H9 (cell line): ENCODE measurements at regions not wholly inside any gene's neighbourhood (a gene's known extent, or its start where the extent isn't known, plus 50 kb on each side); places are given as distances from the start of the nearest gene placed in this dataset.

Source experiments
- DNase-seq: peaks from one replicate; pipeline ENCODE4 v3.0.0-alpha.2; 2017
- H2AFZ ChIP-seq: one replicate; pipeline ENCODE4 v1.6.1; 2013; ENCODE audit warnings: mild to moderate bottlenecking, low read length, control low read depth, moderate library complexity
- H2AK5ac ChIP-seq: 2 replicates; pipeline ENCODE4 v1.6.1; 2013; ENCODE audit warnings: low read length, control low read depth, mixed read lengths; ENCODE audit not compliant: insufficient read length
- H2BK120ac ChIP-seq: one replicate; pipeline ENCODE4 v1.6.1; 2013; ENCODE audit warnings: low read depth, mild to moderate bottlenecking, low read length, control low read depth, inconsistent platforms; ENCODE audit not compliant: poor library complexity, severe bottlenecking
- H2BK12ac ChIP-seq: 2 replicates; pipeline ENCODE4 v1.6.1; 2013; ENCODE audit warnings: low read length, control low read depth, mixed read lengths, low read depth; ENCODE audit not compliant: insufficient read length
- H2BK15ac ChIP-seq: 2 replicates; pipeline ENCODE4 v1.6.1; 2013; ENCODE audit warnings: low read depth, low read length, control low read depth
- H2BK20ac ChIP-seq: one replicate; pipeline ENCODE4 v1.6.1; 2013; ENCODE audit warnings: low read depth, mild to moderate bottlenecking, low read length, control low read depth, inconsistent platforms; ENCODE audit not compliant: poor library complexity, severe bottlenecking
- H2BK5ac ChIP-seq: 2 replicates; pipeline ENCODE4 v1.6.1; 2013; ENCODE audit warnings: low read length, control low read depth, mixed read lengths; ENCODE audit not compliant: insufficient read length
- H3K14ac ChIP-seq: 2 replicates; pipeline ENCODE4 v1.6.1; 2013; ENCODE audit warnings: low read length, control low read depth; ENCODE audit not compliant: insufficient read depth
- H3K18ac ChIP-seq: 2 replicates; pipeline ENCODE4 v1.6.1; 2013; ENCODE audit warnings: low read depth, mild to moderate bottlenecking, mixed read lengths, low read length, control low read depth; ENCODE audit not compliant: insufficient read length
- H3K23ac ChIP-seq: 2 replicates; pipeline ENCODE4 v1.6.1; 2013; ENCODE audit warnings: low read length, control low read depth, mixed read lengths, low read depth; ENCODE audit not compliant: insufficient read length
- H3K23me2 ChIP-seq: 2 replicates; pipeline ENCODE4 v1.6.1; 2013; ENCODE audit warnings: low read depth, mild to moderate bottlenecking, mixed read lengths, low read length, control low read depth; ENCODE audit not compliant: insufficient read length, poor library complexity, severe bottlenecking
- H3K27ac ChIP-seq: 2 replicates; pipeline ENCODE4 v1.5.1; 2013; ENCODE audit warnings: low read length, control low read depth, mixed read lengths, low read depth; ENCODE audit not compliant: insufficient read length
- H3K27me3 ChIP-seq: 2 replicates; pipeline ENCODE4 v1.6.1; 2013; ENCODE audit warnings: low read length, control low read depth, inconsistent platforms; ENCODE audit not compliant: insufficient read depth
- H3K4ac ChIP-seq: 2 replicates; pipeline ENCODE4 v1.6.1; 2013; ENCODE audit warnings: low read depth, mild to moderate bottlenecking, control low read depth, inconsistent platforms, low read length, moderate library complexity
- H3K4me1 ChIP-seq: 2 replicates; pipeline ENCODE4 v1.6.1; 2013; ENCODE audit warnings: low read length, control low read depth, inconsistent platforms; ENCODE audit not compliant: insufficient read depth
- H3K4me2 ChIP-seq: 2 replicates; pipeline ENCODE4 v1.6.1; 2013; ENCODE audit warnings: low read length, control low read depth, mixed read lengths; ENCODE audit not compliant: insufficient read length, insufficient read depth
- H3K56ac ChIP-seq: 2 replicates; pipeline ENCODE4 v1.6.1; 2013; ENCODE audit warnings: low read depth, mild to moderate bottlenecking, mixed read lengths, low read length, control low read depth; ENCODE audit not compliant: insufficient read length
- H3K79me1 ChIP-seq: 2 replicates; pipeline ENCODE4 v1.6.1; 2013; ENCODE audit warnings: low read depth, mild to moderate bottlenecking, moderate library complexity, low read length, control low read depth, inconsistent platforms; ENCODE audit not compliant: insufficient read depth, poor library complexity, severe bottlenecking
- H3K79me2 ChIP-seq: 2 replicates; pipeline ENCODE4 v1.6.1; 2013; ENCODE audit warnings: low read length, control low read depth, inconsistent platforms; ENCODE audit not compliant: insufficient read depth
- H3K9ac ChIP-seq: 2 replicates; pipeline ENCODE4 v1.6.1; 2013; ENCODE audit warnings: low read length, control low read depth, mixed read lengths; ENCODE audit not compliant: insufficient read length; ENCODE audit errors: extremely low read depth
- H3K9me3 ChIP-seq: one replicate; pipeline ENCODE4 v1.6.1; 2013; ENCODE audit warnings: low read depth, low read length, inconsistent platforms; ENCODE audit not compliant: control insufficient read depth
- H3T11ph ChIP-seq: one replicate; pipeline ENCODE4 v1.6.1; 2013; ENCODE audit warnings: mild to moderate bottlenecking, low read length, control low read depth, inconsistent platforms
- H4K20me1 ChIP-seq: one replicate; pipeline ENCODE4 v1.6.1; 2013; ENCODE audit not compliant: control insufficient read depth, insufficient read length, insufficient read depth
- H4K5ac ChIP-seq: 2 replicates; pipeline ENCODE4 v1.6.1; 2013; ENCODE audit warnings: low read depth, mild to moderate bottlenecking, mixed read lengths, low read length, control low read depth; ENCODE audit not compliant: insufficient read length
- H4K8ac ChIP-seq: replicated peaks from 2 replicates; pipeline ENCODE4 v1.6.1; 2013; ENCODE audit warnings: low read length, control low read depth, mixed read lengths, low read depth; ENCODE audit not compliant: insufficient read length
- H4K91ac ChIP-seq: 2 replicates; pipeline ENCODE4 v1.6.1; 2013; ENCODE audit warnings: low read depth, mild to moderate bottlenecking, moderate library complexity, mixed read lengths, low read length, control low read depth; ENCODE audit not compliant: insufficient read length
- H3K27ac Mint-ChIP-seq, 3 experiments: 2 replicates in 2 of 3; 3 replicates in 1 of 3; pipeline ENCODE4 v1.8.0; 2020 to 2021; ENCODE audit warnings: mixed read lengths in 3 of 3, mild to moderate bottlenecking in 1 of 3, moderate library complexity in 1 of 3
- H3K27me3 Mint-ChIP-seq: 2 replicates; pipeline ENCODE4 v1.8.0; 2021; ENCODE audit warnings: low read depth, mild to moderate bottlenecking, moderate library complexity, mixed read lengths
- H3K36me3 Mint-ChIP-seq, 3 experiments: 2 replicates in 2 of 3; 3 replicates in 1 of 3; pipeline ENCODE4 v1.8.0; 2020 to 2021; ENCODE audit warnings: low read depth in 3 of 3, mixed read lengths in 3 of 3; ENCODE audit not compliant: insufficient read depth in 1 of 3
- H3K4me1 Mint-ChIP-seq, 2 experiments: 2 replicates each; pipeline ENCODE4 v1.8.0; 2020; ENCODE audit warnings: mixed read lengths in 2 of 2
- H3K4me3 Mint-ChIP-seq, 2 experiments: 2 replicates in 1 of 2; 3 replicates in 1 of 2; pipeline ENCODE4 v1.8.0; 2020 to 2021; ENCODE audit warnings: mild to moderate bottlenecking in 2 of 2, mixed read lengths in 2 of 2, moderate library complexity in 1 of 2
- H3K9me3 Mint-ChIP-seq, 2 experiments: 2 replicates in 1 of 2; 3 replicates in 1 of 2; pipeline ENCODE4 v1.8.0; 2020; ENCODE audit warnings: mild to moderate bottlenecking in 2 of 2, mixed read lengths in 2 of 2, moderate library complexity in 1 of 2
- WGBS: extraction: QIAGEN DNeasy Blood & Tissue Kit; methylation state at CpG from one replicate; pipeline ENCODE4 v1.1.7; 2013; ENCODE audit warnings: missing lambda C conversion rate, low lambda C conversion rate, mixed read lengths; ENCODE audit not compliant: insufficient read length; ENCODE audit errors: extremely low coverage; 5-methylcytosine and 5-hydroxymethylcytosine counted together
- TF ChIP-seq, protein P1 (sequence below): fragments of 200-600 bp; sonication (generic); conservative IDR thresholded peaks from 3 replicates; pipeline ENCODE4 v1.8.0; 2021; ENCODE audit warnings: antibody characterized with exemption, mild to moderate bottlenecking

GRCh38 chr13:56864451-56864850, 276.3 kb upstream of the PRR20A start:
- Histone ChIP-seq H3K4me2 (no peak overlapping the region), H4K20me1 (no peaks in the 10 kb centered on the region), H2AK5ac (no peak overlapping the region), H3K9ac (no peak overlapping the region), H2BK20ac (no peak overlapping the region), H4K8ac (no peak overlapping the region), H2BK120ac (no peak overlapping the region), H3K79me2 (no peaks in the 10 kb centered on the region), H3K79me1 (no peaks in the 10 kb centered on the region), H3K27ac (no peak overlapping the region), H3K56ac (no peak overlapping the region), H3K27me3 (no peaks in the 10 kb centered on the region), H3K9me3 (no peaks in the 10 kb centered on the region), H3K4me1 (no peaks in the 10 kb centered on the region), H3K18ac (no peak overlapping the region), H3K23me2 (no peaks in the 10 kb centered on the region), H2AFZ (no peak overlapping the region), H3K4ac (no peak overlapping the region), H2BK15ac (no peak overlapping the region), H2BK12ac (no peak overlapping the region), H4K5ac (no peak overlapping the region), H4K91ac (no peak overlapping the region), H3K23ac (no peak overlapping the region), H3K14ac (no peak overlapping the region), H3T11ph (no peak overlapping the region), H2BK5ac (no peak overlapping the region)
- Mint-ChIP-seq H3K36me3 (no peaks in the 10 kb centered on the region), H3K4me3 (no peak overlapping the region), H3K9me3 (no peaks in the 10 kb centered on the region), H3K4me1 (peaks cover 2 to 4% of the 10 kb centered on the region in 2 experiments; a peak in 2 of 4 replicates), H3K27ac (no peak overlapping the region), H3K27me3 (no peaks in the 10 kb centered on the region; the same call in 1 of the 2 replicates)
- TF ChIP-seq, protein P1, sequence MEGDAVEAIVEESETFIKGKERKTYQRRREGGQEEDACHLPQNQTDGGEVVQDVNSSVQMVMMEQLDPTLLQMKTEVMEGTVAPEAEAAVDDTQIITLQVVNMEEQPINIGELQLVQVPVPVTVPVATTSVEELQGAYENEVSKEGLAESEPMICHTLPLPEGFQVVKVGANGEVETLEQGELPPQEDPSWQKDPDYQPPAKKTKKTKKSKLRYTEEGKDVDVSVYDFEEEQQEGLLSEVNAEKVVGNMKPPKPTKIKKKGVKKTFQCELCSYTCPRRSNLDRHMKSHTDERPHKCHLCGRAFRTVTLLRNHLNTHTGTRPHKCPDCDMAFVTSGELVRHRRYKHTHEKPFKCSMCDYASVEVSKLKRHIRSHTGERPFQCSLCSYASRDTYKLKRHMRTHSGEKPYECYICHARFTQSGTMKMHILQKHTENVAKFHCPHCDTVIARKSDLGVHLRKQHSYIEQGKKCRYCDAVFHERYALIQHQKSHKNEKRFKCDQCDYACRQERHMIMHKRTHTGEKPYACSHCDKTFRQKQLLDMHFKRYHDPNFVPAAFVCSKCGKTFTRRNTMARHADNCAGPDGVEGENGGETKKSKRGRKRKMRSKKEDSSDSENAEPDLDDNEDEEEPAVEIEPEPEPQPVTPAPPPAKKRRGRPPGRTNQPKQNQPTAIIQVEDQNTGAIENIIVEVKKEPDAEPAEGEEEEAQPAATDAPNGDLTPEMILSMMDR, result no peak
- no peak for DNase-seq
- WGBS, result no CpG with 5 or more reads among the region's 2 CpGs
